Mammary epithelial cell (primary cell): ENCODE measurements at regions not wholly inside any gene's neighbourhood (a gene's known extent, or its start where the extent isn't known, plus 50 kb on each side); places are given as distances from the start of the nearest gene placed in this dataset.

ENCODE experiments used
- CTCF ChIP-seq, 2 donors: IDR thresholded peaks in 1 of 2; conservative IDR thresholded peaks in 1 of 2; 2 replicates each; pipeline ENCODE4 v1.5.1; 2011 to 2012; ENCODE audit warnings: inconsistent platforms in 2 of 2, low read length in 2 of 2, mild to moderate bottlenecking in 2 of 2, control low read depth in 1 of 2, low read depth in 1 of 2; ENCODE audit not compliant: insufficient read depth in 1 of 2; ENCODE audit errors: extremely low read depth in 1 of 2
- EZH2 ChIP-seq: IDR thresholded peaks from 2 replicates; pipeline ENCODE4 v1.6.1; 2012; ENCODE audit warnings: low read length, inconsistent platforms, borderline replicate concordance

- TF ChIP-seq CTCF (conservative IDR thresholded peaks at IDR 0.05 in 1 of 2, IDR thresholded peaks at IDR 0.05 in 1 of 2; ENCODE audit: extremely low read depth in 1 of 2, insufficient read depth in 1 of 2, low read depth in 1 of 2, low read length in 2 of 2) (no peak), EZH2 (no peak)
These were observed 91.1 kb upstream of the NXPH2 start for GRCh38 chr2:138871312-138871711.
